ENCODE measurements at regions not wholly inside any gene's neighbourhood (a gene's known extent, or its start where the extent isn't known, plus 50 kb on each side); places are given as distances from the start of the nearest gene placed in this dataset.

- TF ChIP-seq, protein P1, sequence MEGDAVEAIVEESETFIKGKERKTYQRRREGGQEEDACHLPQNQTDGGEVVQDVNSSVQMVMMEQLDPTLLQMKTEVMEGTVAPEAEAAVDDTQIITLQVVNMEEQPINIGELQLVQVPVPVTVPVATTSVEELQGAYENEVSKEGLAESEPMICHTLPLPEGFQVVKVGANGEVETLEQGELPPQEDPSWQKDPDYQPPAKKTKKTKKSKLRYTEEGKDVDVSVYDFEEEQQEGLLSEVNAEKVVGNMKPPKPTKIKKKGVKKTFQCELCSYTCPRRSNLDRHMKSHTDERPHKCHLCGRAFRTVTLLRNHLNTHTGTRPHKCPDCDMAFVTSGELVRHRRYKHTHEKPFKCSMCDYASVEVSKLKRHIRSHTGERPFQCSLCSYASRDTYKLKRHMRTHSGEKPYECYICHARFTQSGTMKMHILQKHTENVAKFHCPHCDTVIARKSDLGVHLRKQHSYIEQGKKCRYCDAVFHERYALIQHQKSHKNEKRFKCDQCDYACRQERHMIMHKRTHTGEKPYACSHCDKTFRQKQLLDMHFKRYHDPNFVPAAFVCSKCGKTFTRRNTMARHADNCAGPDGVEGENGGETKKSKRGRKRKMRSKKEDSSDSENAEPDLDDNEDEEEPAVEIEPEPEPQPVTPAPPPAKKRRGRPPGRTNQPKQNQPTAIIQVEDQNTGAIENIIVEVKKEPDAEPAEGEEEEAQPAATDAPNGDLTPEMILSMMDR (conservative IDR thresholded peaks at IDR 0.05) = no peak
Measured at GRCh38 chrX:124426288-124427169, 80.2 kb downstream of the SH2D1A start.

DNA sequence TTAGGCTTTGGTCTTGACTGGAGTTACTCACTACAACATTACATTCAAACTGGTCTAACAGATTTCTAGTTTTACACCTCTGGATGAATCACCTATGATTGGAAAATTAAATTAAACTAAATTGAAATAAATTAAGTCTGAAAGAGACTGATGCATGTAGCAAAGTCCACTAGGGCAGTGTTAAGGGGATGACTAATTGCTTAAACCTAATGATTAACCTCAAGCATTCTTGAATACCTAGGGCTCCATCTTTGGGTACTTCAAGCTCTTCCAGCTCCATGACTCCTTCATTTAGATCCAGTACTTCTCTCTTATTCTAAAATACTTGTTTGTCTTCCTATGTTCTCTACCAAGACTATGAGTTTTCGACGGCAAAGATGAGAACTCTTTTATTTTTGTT lies 86.8 kb downstream of the SH2D1A start:
- H3K9me3 Mint-ChIP-seq = no peaks in the 10 kb centered on the region
- H3K4me3 Mint-ChIP-seq = no peak overlapping the region
- TF ChIP-seq, protein P1 (conservative IDR thresholded peaks at IDR 0.05) = no peak
- no peak for DNase-seq (ENCODE audit: low read depth, low spot score)
- no peaks in the 10 kb centered on the region for H3K4me1 Mint-ChIP-seq
- H3K27ac Mint-ChIP-seq (ENCODE audit: unreplicated experiment) = no peak overlapping the region
- no peaks in the 10 kb centered on the region for H3K36me3 Mint-ChIP-seq (ENCODE audit: low read depth)
- H3K27me3 Mint-ChIP-seq (ENCODE audit: low read depth) = no peaks in the 10 kb centered on the region

More at GRCh38 chrX:124426288-124427169, 80.2 kb downstream of the SH2D1A start:
- Mint-ChIP-seq H3K4me3 (no peak overlapping the region), H3K36me3 (ENCODE audit: low read depth) (peaks cover 5% of the 10 kb centered on the region), H3K9me3 (peaks cover 7% of the 10 kb centered on the region), H3K27me3 (ENCODE audit: low read depth) (no peaks in the 10 kb centered on the region), H3K27ac (ENCODE audit: unreplicated experiment) (no peak overlapping the region), H3K4me1 (peaks cover 13% of the 10 kb centered on the region)
- no peak for DNase-seq (ENCODE audit: low read depth, low spot score)

DNA sequence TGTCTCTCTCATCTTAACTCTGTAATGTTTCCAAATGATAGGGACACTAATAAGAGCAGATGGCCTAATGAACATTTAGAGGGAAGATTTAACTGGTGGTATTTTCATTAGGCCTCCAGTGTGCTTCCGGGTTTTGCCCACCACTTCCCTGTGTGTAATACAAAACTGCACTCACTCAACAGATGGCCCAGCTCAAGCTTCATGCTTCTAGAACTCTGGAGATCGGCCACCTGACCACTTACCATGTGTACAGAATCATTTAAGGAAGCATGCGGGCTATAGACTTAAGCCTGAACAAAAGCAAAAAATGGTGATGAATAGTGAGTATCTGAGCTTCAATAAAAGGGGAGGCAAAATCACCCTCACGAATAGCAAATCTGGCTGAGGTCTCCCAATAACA lies 89.3 kb downstream of the SH2D1A start:
- DNase-seq (ENCODE audit: low read depth, low spot score) = no peak
- no peaks in the 10 kb centered on the region for H3K9me3 Mint-ChIP-seq
- H3K4me3 Mint-ChIP-seq = no peak overlapping the region
- no peaks in the 10 kb centered on the region for H3K36me3 Mint-ChIP-seq (ENCODE audit: low read depth)
- H3K4me1 Mint-ChIP-seq = no peaks in the 10 kb centered on the region
- no peaks in the 10 kb centered on the region for H3K27me3 Mint-ChIP-seq (ENCODE audit: low read depth)
- no peak overlapping the region for H3K27ac Mint-ChIP-seq (ENCODE audit: unreplicated experiment)
- TF ChIP-seq, protein P1 (conservative IDR thresholded peaks at IDR 0.05) = no peak

- DNase-seq (ENCODE audit: low read depth, low spot score) = no peak
- H3K36me3 Mint-ChIP-seq (ENCODE audit: low read depth) = no peaks in the 10 kb centered on the region
- H3K4me1 Mint-ChIP-seq = peaks cover 8% of the 10 kb centered on the region
- no peak overlapping the region for H3K4me3 Mint-ChIP-seq
- TF ChIP-seq, protein P1 (conservative IDR thresholded peaks at IDR 0.05) = no peak
- H3K9me3 Mint-ChIP-seq = no peaks in the 10 kb centered on the region
- H3K27me3 Mint-ChIP-seq (ENCODE audit: low read depth) = no peaks in the 10 kb centered on the region
- no peak overlapping the region for H3K27ac Mint-ChIP-seq (ENCODE audit: unreplicated experiment)
Measured at GRCh38 chrX:124440695-124441094, 94.3 kb downstream of the SH2D1A start.

DNA sequence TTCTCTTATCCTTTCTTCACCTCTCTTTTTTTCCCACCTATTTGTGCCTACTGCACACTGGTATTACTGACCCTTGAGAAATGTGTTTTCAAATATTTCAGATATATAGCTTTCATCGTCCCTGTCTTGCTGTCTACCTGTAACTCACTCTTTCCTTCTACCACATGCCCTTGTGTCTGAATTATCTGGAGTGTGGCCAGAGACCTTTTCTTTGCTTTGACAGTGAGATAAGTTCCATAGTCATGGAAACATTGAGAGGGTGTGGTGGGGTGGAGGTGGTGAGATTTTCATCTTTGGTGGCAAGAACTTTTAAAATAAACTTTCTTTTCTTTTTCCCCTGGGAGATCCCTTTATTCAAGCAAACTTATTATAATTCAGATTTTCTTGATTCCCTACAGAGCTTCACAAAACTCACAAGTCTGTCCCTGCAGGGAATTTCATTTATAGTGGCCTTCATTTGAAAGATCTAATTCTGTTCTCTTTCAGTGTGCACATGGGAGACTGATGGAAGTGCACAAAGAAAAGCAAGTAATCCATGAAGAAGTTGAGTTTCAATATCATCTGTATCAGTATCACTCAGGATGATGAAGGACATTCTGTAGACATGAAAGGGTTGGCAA lies 95.7 kb downstream of the SH2D1A start:
- peak overlapping the region; percentile 36 for H3K27ac Mint-ChIP-seq (ENCODE audit: unreplicated experiment)
- H3K36me3 Mint-ChIP-seq (ENCODE audit: low read depth) = no peaks in the 10 kb centered on the region
- H3K27me3 Mint-ChIP-seq (ENCODE audit: low read depth) = no peaks in the 10 kb centered on the region
- DNase-seq (ENCODE audit: low read depth, low spot score) = no peak
- peaks cover 8% of the 10 kb centered on the region for H3K4me1 Mint-ChIP-seq
- no peak overlapping the region for H3K4me3 Mint-ChIP-seq
- TF ChIP-seq, protein P1 (conservative IDR thresholded peaks at IDR 0.05) = no peak
- H3K9me3 Mint-ChIP-seq = no peaks in the 10 kb centered on the region

Data from neural crest cell (in vitro differentiated cells).